ENCODE measurements at regions not wholly inside any gene's neighbourhood (a gene's known extent, or its start where the extent isn't known, plus 50 kb on each side); places are given as distances from the start of the nearest gene placed in this dataset.

GRCh38 chr11:92531065-92531739 is 306.6 kb downstream of the FAT3 start:
- Histone ChIP-seq H3K36me3 (no peaks in the 10 kb centered on the region), H3K4me3 (no peak overlapping the region), H3K27ac (no peak overlapping the region), H3K4me1 (no peaks in the 10 kb centered on the region), H3K9me3 (no peaks in the 10 kb centered on the region), H3K27me3 (no peaks in the 10 kb centered on the region)
- TF ChIP-seq CTCF (IDR thresholded peaks at IDR 0.05), result no peak
- no peak for DNase-seq (ENCODE audit: low spot score)

GRCh38 chr11:92533657-92534335 is 309.2 kb downstream of the FAT3 start:
- H3K27ac ChIP-seq, result no peak overlapping the region
- DNase-seq (ENCODE audit: low spot score), result no peak
- H3K4me3 ChIP-seq, result no peak overlapping the region
- no peak for TF ChIP-seq CTCF (IDR thresholded peaks at IDR 0.05)
- H3K9me3 ChIP-seq, result no peaks in the 10 kb centered on the region
- no peaks in the 10 kb centered on the region for H3K36me3 ChIP-seq
- H3K4me1 ChIP-seq, result no peaks in the 10 kb centered on the region
- H3K27me3 ChIP-seq, result no peaks in the 10 kb centered on the region

- H3K4me1 ChIP-seq, result no peaks in the 10 kb centered on the region
- H3K27ac ChIP-seq, result no peak overlapping the region
- no peak overlapping the region for H3K4me3 ChIP-seq
- no peak for TF ChIP-seq CTCF (IDR thresholded peaks at IDR 0.05)
- no peak for DNase-seq (ENCODE audit: low spot score)
- no peaks in the 10 kb centered on the region for H3K9me3 ChIP-seq
- H3K36me3 ChIP-seq, result no peaks in the 10 kb centered on the region
- no peaks in the 10 kb centered on the region for H3K27me3 ChIP-seq
These were observed 312.3 kb downstream of the FAT3 start for GRCh38 chr11:92536883-92537282.

- no peaks in the 10 kb centered on the region for H3K4me1 ChIP-seq
- no peak overlapping the region for H3K4me3 ChIP-seq
- TF ChIP-seq CTCF (IDR thresholded peaks at IDR 0.05), result no peak
- no peaks in the 10 kb centered on the region for H3K9me3 ChIP-seq
- H3K27ac ChIP-seq, result no peak overlapping the region
- no peaks in the 10 kb centered on the region for H3K36me3 ChIP-seq
- H3K27me3 ChIP-seq, result no peaks in the 10 kb centered on the region
- DNase-seq (ENCODE audit: low spot score), result no peak
These were observed 315.5 kb downstream of the FAT3 start for GRCh38 chr11:92540096-92540495.

GRCh38 chr11:92545906-92546471 is 321.4 kb downstream of the FAT3 start:
- no peaks in the 10 kb centered on the region for H3K9me3 ChIP-seq
- no peak overlapping the region for H3K27ac ChIP-seq
- H3K4me1 ChIP-seq, result no peaks in the 10 kb centered on the region
- no peak for DNase-seq (ENCODE audit: low spot score)
- no peak for TF ChIP-seq CTCF (IDR thresholded peaks at IDR 0.05)
- H3K36me3 ChIP-seq, result no peaks in the 10 kb centered on the region
- H3K27me3 ChIP-seq, result no peaks in the 10 kb centered on the region
- H3K4me3 ChIP-seq, result no peak overlapping the region

Measured in right atrium auricular region (tissue), 2 donors.